SH-SY5Y (cell line): ENCODE measurements at regions not wholly inside any gene's neighbourhood (a gene's known extent, or its start where the extent isn't known, plus 50 kb on each side); places are given as distances from the start of the nearest gene placed in this dataset.

Experiments used
- GATA2 ChIP-seq: IDR thresholded peaks from 2 replicates; pipeline ENCODE4 v1.6.1; 2011; ENCODE audit warnings: mild to moderate bottlenecking, low read depth, low read length
- GATA3 ChIP-seq: IDR thresholded peaks from 2 replicates; pipeline ENCODE4 v1.6.1; 2011; ENCODE audit warnings: low read depth, mild to moderate bottlenecking, low read length, moderate library complexity

DNA sequence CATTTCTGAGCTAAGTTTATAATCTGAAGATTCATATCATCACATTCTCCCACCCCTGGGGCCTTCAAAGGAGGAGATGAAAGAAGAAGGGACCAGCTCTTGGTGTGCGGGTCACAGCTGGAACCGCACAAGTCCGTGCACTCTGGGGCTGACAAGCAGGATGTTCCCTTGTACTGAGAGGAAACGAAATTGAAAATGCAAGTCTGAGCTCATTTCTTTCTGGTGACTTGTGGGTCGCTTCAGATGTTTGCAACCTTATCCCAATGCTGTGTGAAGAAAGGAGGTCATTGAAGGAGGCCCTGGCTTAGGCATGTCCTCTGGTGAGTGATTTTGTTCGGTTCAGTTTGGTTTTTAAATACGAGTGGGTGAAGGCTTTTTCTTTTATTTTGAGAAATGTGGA is 59.6 kb downstream of the C9orf152 start:
- TF ChIP-seq GATA2 (no peak), GATA3 (no peak)

DNA sequence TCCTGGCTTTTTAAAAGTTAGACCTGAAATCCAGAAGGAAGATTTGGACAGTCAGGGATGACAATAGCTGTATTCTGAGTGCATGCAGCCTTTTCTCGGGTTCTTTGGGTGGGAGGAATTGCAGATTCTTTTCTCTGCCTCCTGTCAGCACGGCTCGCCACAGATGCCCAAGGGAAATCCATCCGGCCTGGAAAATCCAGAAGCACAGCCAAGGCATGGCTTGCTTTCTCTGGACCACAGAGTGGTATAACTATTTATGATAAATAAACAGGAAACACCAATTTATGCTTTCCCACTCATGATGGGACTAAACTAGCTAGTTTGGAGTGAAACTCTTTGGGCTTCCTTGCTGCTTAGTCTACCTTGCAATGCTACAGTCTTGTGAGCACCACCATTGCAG is 59.1 kb downstream of the C9orf152 start:
- TF ChIP-seq GATA3: no peak
- TF ChIP-seq GATA2: no peak
